HG02840 (cell line): ENCODE measurements at regions not wholly inside any gene's neighbourhood (a gene's known extent, or its start where the extent isn't known, plus 50 kb on each side); places are given as distances from the start of the nearest gene placed in this dataset.
"Not testable (repeated sequence)": the region's sequence is repeated elsewhere in the genome, so short reads cannot be mapped to it uniquely, and the experiment has no call there.

Source experiments
- ATAC-seq: cut with Tn5 transposase; IDR thresholded peaks from one replicate; pipeline ENCODE4 v1.9.1; 2021; ENCODE audit warnings: mild to moderate bottlenecking, moderate library complexity, moderate number of reproducible peaks; ENCODE audit not compliant: unreplicated experiment, low FRiP score

DNA sequence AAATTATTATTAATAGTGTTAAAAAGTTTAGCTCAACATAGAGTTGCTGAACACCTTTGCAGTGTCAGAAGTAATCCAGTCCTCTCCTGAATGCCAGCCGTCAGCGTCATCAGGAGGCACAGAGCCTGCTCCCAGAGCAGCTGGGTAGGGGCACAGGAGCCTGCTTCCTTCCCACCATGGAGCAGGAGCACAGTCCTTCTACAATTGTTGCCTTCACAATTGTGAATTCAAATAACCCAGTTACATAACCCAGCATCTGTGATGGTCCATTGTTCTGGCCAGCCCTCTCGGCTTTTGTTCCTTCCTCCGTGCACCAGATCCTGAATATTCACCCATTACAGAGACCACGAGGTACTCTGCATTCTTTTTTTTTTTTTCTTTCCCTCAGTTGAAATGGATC is 393.9 kb upstream of the MAF start:
- no peak for ATAC-seq

GRCh38 chr16:79993629-79994209 is 393.2 kb upstream of the MAF start:
- no peak for ATAC-seq

DNA sequence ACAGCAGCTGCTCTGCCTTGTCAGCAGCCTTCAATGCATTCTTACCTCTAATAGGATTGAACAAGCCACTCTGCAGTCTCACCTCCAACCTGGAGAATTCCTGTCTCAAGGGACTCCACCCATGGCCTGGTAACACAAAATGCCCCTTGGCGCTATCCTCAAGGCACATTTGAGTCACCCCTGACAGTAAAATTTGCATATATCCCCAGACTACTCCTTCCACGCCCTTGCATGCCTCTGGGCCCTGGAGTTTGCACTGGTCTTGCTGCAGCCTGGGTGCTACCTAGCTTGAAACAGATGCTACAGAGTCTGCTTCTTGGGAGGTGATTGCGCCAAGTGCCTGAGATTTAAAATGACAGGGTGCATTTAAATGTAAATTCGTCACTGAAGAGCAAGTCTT is 391.4 kb upstream of the MAF start:
- no peak for ATAC-seq

GRCh38 chr16:79988721-79989220 is 388.2 kb upstream of the MAF start:
- ATAC-seq, result no peak

DNA sequence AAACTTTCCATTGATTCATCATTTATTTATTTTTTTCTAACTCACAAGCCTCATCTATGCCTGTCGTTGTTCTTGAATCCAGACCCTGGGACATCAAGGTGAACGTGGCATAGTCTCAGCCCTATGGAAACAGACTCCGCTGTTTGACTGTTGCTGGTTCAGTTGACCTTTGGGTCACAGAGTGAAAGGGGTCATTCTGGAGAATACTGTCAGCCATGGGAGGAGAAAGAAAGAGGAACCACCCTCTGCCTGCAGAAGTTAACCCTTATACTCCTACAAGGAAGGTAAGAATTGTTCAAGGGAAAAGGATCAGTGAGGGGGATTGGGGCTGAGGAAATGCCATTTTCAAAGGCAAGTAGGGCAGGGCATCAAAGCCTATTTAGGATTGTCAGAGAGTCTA is 387.6 kb upstream of the MAF start:
- no peak for ATAC-seq

- no peak for ATAC-seq
Observed at GRCh38 chr16:79986352-79986751, 385.8 kb upstream of the MAF start.

DNA sequence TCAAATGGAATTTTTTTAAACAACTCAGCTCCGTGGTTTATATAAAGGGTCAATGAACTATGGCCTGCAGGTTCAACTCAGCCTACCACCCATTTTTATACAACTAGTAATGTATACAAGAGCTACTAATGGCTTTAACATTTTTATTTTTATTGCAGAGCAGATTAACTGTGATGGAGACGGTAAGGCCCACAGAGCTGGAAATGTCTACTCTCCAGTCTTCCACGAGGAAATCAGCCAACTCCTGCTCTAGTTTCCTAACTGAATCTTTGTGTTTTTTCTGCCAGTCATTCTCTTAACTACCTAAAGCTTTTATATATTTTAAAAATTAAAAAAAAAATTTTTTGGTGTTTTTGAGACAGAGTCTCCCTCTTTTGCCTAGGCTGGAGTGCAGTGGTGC is 385.1 kb upstream of the MAF start:
- no peak for ATAC-seq

DNA sequence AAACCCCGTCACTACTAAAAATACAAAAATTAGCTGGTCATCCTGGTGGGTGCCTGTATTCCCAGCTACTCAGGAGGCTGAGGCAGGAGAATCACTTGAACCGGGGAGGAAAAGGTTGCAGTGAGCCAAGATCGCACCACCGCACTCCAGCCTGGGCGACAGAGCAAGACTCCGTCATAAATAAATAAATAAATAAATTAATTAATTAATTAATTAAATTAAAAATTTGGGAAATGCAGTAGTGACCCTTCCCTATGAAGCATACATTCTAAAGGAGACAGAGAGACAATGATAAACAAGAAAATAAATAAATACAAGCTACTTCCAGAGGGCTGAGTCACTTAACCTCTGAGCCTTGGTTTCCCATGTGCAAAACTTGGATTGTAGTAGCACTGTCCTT is 383.6 kb upstream of the MAF start:
- not testable (repeated sequence) for ATAC-seq

DNA sequence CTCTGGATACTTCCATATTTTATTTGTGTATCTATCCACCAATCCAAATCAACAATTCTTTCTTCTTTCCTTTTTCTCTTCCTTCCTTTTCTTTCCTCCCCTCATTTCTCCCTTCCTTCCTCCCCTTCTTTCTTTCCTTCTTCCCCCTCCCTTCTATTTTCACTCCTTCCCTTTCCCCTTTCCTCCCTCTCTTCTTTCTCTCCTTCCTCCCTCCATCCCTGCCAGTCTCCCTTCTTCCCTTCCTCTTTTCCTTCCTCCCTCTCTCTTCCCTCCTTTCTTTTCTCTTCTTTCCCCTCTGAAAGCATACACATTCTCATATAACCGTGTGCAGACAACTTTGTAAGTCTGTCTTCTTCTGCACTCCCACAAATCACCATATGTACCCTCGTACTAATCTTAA is 382.3 kb upstream of the MAF start:
- no peak for ATAC-seq

GRCh38 chr16:79982361-79982760 is 381.8 kb upstream of the MAF start:
- ATAC-seq, result no peak

GRCh38 chr16:79981814-79982213 is 381.3 kb upstream of the MAF start:
- ATAC-seq, result no peak

- no peak for ATAC-seq
Observed at GRCh38 chr16:79980650-79981521, 380.3 kb upstream of the MAF start.

DNA sequence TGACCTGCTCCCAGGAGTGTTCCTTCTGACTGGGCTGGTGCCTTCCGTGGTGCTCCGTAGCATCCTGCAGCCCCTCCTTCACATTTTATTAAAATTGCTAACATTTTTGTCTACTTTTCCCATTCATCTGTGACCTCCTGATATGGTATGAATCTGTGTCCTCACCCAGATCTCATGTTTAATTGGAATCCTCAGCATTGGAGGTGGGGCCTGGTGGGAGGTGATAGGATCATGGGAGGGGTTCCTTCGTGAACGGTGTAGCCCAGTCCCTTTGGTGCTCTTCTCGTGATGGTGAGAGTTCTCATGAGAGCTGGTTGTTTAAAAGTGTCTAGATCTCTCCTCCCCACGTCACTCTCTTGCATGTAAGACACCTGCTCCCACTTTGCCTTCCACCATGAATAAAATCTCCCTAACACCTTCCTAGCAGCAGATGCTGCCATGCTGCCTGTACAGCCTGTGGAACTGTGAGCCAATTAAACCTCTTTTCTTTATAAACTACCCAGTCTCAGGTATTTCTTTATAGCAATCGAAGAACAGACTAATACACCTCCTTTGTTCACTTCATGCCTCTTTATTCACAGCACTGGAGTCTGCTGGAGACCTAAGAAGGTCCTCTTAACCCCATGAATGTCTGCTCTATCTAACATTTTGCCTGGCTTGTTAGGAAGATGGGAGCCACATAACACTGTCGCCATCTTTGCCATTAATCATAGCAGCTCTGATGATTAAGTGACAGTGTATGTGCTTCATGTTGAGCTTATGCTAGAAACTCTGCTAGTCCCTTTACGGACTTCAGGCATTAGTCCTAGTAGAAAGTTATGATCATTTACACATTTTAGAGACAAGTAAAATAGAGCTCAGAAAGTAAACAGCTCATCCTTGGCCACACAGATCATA is 377.7 kb upstream of the MAF start:
- ATAC-seq, result no peak

DNA sequence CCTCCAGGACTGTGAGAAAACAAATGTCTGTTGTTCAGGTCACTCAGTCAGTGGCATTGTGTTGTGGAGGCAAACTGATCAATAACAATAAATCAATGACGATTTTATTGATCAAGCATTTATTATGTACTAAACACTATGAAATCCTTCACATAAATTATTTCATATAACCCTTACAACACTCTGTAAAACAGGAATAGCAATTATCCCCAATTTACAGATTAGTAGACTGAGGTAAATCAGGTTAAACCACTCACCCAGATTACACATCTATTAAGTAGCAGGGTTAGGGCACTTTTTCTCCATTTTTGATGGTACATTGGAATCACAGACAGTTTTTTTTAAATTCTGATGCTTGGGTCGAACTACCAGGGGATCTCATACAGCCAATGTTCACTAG is 372.8 kb upstream of the MAF start:
- no peak for ATAC-seq

DNA sequence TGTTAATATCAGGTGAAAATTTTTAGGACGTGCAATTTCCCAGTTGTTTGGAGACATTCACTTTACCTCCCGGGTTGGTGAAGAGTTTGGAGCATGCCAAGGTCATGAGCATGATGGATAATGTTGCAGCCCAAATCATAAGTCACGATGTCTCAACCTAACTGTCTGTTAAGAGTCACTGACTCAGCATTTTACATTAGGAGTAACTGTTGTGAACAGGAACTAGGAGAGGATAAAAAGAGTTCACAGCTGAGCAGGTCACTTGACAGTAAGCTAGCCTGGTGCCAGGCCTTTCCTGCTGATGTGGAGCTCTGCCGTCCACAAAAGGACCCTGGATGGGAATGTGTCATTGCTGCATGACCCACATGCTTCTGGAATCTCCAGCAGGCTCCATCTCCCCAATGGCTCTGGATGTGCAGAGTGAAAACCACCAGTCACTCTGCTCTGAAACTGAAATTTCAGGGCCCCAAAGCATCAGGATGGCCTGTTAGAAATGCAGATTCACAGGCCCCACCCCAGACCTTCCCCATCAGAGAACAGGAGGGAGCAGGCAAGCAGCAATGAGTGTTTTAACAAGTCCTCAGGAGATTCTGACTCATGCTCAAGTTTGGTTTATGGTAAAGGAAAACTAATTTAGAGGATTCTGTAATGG is 371.6 kb upstream of the MAF start:
- ATAC-seq, result no peak

DNA sequence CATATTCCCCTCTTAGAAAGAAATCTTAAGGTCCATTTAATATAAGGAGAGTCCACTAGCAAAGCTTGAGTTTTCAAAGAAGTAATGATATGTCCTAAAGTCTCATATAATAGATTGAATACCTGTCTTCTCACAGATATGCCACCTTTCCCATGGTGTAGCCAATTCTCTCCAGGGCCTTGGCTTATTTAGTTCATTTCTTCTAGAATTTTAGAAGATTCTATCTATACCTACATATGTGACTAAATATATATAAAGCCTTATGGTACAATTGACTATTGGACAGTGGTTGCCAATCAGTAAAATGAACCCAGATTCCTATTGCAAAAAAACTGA is 370.7 kb upstream of the MAF start:
- no peak for ATAC-seq

- no peak for ATAC-seq
Observed at GRCh38 chr16:79970551-79971236, 370.2 kb upstream of the MAF start.

GRCh38 chr16:79970087-79970486 is 369.6 kb upstream of the MAF start:
- ATAC-seq, result no peak

DNA sequence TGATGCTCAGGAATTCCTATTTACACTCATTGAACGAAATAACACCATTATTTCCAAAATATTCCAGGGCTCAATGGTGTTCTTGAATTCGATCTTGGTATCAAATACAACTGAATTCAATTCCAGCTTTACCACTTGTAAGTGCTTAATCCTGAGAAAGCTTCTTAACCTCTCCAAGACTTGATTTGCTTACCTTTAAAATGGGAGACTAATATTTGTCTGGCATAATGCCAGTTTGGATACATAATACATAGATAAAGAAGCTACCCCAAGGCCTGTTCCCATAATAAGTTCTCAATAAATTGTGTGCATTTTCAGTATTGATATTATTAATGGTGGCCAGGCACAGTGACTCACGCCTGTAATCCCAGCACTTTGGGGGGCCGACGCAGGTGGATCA is 368.9 kb upstream of the MAF start:
- ATAC-seq, result no peak

DNA sequence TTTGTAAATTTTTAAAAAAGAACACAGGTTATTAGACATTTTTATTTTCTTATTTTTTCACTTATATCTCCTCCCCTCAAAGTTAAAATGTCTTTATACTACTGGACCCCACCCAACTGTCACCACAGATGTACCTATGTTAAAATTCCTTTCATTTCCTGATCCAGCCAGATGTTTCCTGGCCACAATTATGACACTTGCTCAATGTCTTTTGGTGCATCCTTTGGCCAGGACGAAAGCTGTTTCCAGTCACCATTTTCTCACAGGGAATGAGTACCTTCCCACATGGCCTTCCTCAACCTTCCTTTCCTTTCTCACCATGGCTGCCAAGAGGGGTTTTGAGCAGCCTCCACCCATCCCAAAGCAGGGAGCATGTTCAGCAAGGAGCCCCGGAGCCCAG is 365.7 kb upstream of the MAF start:
- ATAC-seq, result no peak
